HG03064 (cell line): ENCODE measurements at regions not wholly inside any gene's neighbourhood (a gene's known extent, or its start where the extent isn't known, plus 50 kb on each side); places are given as distances from the start of the nearest gene placed in this dataset.

Experiments
- ATAC-seq: cut with Tn5 transposase; IDR thresholded peaks from one replicate; pipeline ENCODE4 v1.9.1; 2021; ENCODE audit warnings: low read depth; ENCODE audit not compliant: unreplicated experiment

DNA sequence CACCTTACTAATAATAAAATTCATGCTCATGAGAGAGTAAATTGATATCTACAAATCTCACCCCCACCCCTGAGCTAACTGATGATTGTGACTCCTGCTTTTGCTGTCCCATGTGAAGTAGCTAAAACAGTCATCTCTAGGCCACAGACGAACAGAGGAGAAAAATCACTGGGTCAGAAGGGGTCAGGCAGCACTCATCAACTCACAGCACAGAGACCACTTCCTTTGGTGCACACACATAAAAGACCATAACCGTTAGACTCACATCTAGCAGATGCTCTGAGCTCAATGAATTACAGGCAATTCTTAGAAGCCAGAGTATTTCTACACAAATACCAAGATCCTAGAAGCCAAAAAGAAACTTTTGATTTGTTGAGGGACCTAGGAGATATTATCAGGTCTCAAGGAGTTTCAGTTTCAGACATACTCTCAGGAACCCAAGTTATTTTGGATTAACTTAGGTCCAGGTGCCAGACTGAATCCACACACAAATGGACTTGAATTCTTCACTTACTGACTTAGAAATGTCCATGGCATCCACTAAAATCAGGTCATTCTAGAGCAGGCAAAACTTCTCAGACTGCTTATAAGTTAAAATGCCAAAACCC is 65.0 kb upstream of the TES start:
- peak; percentile 58 for ATAC-seq

DNA sequence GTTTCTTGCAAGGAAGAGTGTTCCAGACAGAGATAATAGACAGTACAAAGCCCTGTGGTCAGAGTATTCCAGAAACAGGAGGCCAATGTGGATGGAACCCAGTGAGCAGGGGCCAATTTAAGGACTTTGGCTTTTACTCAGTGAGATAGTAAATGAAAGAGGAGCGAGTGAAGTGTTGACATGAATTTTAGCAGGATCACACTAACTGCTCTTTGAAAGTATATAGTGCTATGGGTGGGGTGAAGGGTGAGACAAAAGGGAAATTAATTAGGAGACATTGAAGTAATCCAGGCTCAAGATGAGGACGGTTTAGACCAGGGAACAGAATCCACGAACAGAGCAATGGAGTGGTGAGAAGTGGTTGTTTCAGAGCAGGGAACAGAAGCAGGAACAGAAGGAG is 62.2 kb upstream of the TES start:
- no peak for ATAC-seq

DNA sequence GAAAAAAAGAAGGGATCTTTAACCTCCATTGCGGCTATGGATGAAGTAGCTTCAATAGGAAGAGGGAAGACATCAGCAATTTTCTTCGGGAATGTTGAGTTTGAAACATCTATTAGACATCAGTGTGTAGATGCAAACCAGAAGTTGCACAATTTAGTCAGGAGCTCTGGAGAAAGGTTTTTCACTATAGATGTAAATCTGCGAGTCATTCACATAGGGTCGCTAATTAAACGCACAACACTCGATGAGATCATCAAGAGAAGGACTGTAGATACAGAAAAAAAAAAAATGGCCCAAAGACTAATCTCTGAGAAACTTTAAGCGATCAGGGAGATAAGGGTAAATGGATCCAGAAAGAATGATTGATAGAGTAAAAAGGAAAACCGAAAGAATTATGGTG is 61.7 kb upstream of the TES start:
- ATAC-seq: no peak

DNA sequence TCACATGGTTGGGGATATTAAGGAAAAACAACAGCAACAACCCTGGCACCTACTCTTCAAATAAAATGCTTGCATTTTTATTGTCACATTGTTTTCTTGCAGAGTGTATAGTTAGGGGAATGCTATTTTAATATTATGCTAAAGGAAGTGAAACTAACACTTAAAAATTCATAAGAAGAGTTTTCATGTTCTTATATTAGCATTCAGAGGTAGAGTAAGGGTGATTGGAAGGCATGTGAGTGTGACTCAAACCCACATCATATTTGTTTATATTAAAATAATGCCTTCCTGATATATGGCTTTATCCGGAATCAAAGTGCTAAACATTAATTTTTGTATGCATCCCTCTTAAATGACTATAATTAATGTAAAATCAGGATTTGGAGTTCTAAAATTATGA is 59.8 kb upstream of the TES start:
- ATAC-seq: peak; percentile 94

DNA sequence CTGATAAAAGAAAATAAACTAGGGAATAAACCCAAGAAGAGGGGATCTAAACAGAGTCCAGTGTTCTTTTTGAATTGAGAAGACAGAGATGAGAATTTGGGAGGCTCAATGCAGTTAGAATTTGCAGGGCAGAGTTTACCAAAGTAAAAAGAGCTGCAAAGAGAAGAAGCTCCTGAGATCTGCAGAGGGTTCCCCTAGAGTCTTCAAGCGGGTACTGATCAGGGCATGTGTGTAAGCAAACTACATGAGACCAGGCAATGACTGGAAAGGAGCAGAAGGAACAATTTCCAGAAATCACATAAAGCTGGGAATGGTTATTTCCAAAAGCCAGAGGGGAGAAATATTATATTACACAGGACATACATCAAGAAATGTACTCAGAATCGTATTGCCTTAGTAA is 58.1 kb upstream of the TES start:
- no peak for ATAC-seq

DNA sequence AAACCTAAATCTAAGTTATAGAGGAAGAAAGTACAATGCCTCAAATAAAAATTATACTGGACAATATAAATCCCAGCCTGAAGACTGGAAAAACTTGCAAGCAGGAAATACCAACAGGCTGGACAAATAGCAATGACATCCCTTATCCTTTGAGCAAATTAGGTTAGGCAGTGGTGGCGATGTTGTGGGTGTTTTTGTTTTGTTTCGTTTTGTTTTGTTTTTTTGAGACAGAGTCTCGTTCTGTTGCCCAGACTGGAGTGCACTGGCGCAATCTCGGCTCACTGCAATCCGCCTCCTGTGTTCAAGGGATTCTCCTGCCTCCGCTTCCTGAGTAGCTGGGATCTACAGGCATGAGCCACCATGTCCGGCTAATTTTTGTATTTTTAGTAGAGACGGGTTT is 57.3 kb upstream of the TES start:
- ATAC-seq: no peak

DNA sequence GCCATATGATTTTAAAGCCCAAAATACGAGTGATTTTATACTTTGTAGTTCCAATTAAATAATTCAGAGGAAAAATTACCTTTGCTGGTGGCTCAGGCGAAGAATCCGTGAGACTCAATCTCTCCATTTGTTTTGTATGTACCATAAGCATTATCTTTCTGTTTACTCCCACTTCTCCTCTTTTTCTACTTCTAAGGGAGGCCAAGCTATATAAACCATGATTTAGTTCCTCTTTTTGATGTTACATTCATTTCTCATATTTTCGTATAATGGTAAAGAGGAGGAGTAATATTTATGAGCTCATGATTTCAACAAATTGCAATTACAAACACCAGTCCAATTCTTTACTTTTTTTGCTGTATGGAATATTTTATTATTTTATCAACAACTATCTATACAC is 50.6 kb upstream of the TES start:
- no peak for ATAC-seq
